ENCODE measurements at regions not wholly inside any gene's neighbourhood (a gene's known extent, or its start where the extent isn't known, plus 50 kb on each side); places are given as distances from the start of the nearest gene placed in this dataset.
"Not testable (repeated sequence)": the region's sequence is repeated elsewhere in the genome, so short reads cannot be mapped to it uniquely, and the experiment has no call there.

GRCh38 chr9:21695874-21696341 is 106.5 kb upstream of the MTAP start:
- DNase-seq (ENCODE audit: low read depth), result no peak

DNA sequence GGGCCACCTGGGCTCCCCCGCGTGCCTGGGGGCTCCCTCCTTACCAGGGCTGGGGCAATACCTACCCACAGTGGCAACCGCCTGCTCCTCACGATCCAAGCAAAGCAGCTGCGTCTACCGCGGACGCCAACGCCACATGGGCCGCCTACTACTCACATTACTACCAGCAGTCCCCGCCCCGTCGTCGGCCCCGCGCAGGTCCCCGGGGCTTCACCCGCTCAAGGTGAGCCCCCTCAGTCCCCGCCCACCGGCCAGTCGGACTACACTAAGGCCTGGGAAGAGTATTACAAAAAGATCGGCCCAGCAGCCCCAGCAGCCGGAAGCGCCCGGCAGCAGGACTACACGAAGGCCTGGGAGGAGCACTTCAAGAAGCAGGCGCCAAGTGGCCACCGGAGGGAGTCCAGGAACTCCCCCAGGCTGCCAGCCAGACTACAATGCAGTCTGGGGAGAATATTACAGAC is 106.0 kb upstream of the MTAP start:
- no peak for DNase-seq (ENCODE audit: low read depth)

DNA sequence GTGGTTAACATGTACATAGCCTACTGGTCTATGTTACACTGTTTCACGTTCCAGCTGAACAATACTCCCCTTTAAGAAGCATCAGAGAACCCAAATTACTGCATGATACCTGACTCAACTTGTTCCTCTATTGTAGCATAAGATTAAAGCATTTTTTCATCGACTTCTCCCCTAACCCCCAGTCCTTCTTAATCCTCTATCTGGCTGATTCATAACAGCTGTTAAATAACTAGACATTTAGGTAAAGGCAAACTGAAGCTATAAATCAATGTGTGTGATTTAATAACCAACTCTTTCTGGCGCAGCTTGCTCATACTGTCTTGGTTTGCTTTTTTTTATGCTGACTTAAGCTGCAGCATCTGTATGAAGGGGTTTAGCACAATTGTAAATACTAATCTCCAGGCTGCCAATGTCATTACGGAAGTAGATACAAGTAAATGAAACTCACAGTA is 94.2 kb upstream of the MTAP start:
- no peak for DNase-seq (ENCODE audit: low read depth)

DNA sequence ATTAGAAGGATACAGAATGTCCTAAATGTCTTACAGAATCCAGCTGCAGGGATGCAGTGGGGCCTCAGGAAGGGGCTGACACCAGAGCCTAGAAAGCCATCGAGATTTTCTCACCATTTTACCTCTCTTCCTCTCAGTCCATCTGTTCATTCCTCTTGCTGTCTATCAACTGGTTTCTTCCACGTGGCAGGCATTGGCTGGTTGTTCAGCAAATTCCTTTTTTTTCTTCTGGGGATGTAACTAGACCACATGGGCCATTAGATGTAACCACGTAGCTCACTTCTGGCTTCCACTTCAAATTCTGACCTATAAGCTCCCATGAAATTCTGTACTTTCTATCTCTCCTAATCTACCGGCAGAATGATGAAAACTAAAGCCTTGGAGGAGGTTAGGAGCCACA is 93.6 kb upstream of the MTAP start:
- DNase-seq (ENCODE audit: low read depth), result no peak

- peak; percentile 19 for DNase-seq (ENCODE audit: low read depth)
Measured at GRCh38 chr9:21709464-21710058, 92.9 kb upstream of the MTAP start.

DNA sequence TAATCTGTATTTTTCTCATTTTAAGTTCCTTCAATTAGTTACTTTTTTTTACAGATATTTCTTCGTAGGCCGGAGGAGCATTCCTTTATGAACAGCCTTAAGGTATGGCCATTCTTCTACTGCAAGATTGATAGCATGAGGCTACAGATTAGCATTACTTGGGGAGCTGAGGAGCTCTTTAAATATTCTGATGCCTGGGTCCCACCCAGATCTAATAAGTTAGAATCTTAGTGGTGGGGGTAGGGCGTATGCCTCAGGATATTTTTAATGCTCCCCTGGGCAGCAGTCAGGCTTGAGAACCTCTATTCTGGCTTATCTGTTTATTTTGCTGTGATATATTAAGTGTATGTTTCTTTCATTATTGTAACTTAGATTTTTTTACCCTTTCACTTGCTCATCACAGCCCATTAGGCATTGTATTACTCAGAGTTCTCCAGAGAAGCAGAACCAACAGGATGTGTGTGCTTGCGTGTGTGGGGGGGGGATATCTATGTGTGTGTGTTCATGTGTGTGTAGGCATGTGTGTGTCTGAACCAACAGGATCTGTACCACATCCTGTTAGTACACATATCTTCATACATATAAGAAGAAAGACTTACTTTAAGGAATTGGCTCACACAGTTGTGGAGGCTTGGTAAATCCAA is 91.8 kb upstream of the MTAP start:
- DNase-seq (ENCODE audit: low read depth), result no peak

GRCh38 chr9:21711504-21711903 is 90.9 kb upstream of the MTAP start:
- DNase-seq (ENCODE audit: low read depth), result no peak

DNA sequence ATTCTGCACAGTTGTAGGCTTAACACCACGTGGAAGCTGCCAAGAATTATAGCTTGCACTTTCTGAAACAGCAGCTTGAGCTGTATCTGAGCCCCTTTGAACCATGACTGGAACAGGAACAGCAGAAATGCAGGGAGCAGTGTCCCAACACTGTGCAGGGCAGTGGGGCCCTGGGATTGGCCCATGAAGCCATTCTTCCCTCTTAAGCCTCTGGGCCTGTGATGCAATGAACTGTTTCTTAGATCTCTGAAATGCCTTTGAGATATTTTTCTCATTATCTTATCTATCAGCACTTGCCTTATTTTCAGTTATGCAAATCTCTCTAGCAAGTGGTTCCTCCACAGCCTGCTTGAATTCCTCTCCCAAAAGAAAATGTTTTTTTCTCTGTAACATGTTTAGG is 87.0 kb upstream of the MTAP start:
- DNase-seq (ENCODE audit: low read depth), result no peak

- no peak for DNase-seq (ENCODE audit: low read depth)
Measured at GRCh38 chr9:21720758-21721157, 81.7 kb upstream of the MTAP start.

GRCh38 chr9:21727411-21727810 is 75.0 kb upstream of the MTAP start:
- DNase-seq (ENCODE audit: low read depth), result not testable (repeated sequence)

GRCh38 chr9:21728781-21729180 is 73.7 kb upstream of the MTAP start:
- DNase-seq (ENCODE audit: low read depth), result no peak

GRCh38 chr9:21729648-21730047 is 72.8 kb upstream of the MTAP start:
- DNase-seq (ENCODE audit: low read depth), result no peak

DNA sequence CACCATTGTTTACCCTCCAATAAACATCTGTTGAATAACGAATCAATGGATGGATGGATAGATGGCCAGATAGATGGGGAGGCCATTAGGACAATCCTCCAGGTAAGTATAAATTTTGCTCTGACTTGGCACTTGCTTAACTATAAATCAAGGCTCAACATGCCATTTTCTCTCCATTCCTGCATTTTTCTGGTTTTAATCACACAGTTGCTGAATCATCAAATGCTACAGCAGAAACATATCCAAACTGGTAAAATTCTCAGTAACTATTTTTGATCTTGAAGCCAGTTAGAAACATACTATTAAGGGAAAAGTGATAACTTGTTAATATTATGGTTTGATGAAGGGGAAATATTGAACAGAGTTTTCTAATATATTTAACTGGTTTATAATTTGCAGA is 71.5 kb upstream of the MTAP start:
- DNase-seq (ENCODE audit: low read depth), result no peak

DNA sequence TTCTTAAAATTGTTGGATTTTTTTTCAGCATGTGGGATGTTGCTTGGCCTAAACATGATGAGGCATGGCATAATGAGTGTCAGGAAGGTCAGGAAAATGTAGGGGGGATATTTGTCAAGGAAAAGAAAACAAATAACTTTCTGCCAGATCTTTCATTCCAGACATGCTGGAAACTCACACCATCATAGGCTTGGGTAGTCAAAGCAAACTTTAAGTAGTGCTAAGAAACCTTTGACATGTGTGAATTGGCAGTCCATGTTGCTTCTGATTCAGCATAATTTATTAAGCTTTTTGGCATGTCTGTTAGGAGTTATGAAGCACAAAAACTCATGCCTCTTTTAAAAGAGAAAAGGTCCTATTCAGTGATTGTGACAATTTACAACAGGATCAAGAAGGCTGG is 61.3 kb upstream of the MTAP start:
- DNase-seq (ENCODE audit: low read depth), result no peak

- DNase-seq (ENCODE audit: low read depth), result no peak
Measured at GRCh38 chr9:21744320-21744719, 58.1 kb upstream of the MTAP start.

- no peak for DNase-seq (ENCODE audit: low read depth)
Measured at GRCh38 chr9:21744841-21745240, 57.6 kb upstream of the MTAP start.

- DNase-seq (ENCODE audit: low read depth), result no peak
Measured at GRCh38 chr9:21746550-21746949, 55.9 kb upstream of the MTAP start.

GRCh38 chr9:21747175-21747574 is 55.3 kb upstream of the MTAP start:
- DNase-seq (ENCODE audit: low read depth), result no peak

GRCh38 chr9:21750021-21750735 is 52.3 kb upstream of the MTAP start:
- no peak for DNase-seq (ENCODE audit: low read depth)

DNA sequence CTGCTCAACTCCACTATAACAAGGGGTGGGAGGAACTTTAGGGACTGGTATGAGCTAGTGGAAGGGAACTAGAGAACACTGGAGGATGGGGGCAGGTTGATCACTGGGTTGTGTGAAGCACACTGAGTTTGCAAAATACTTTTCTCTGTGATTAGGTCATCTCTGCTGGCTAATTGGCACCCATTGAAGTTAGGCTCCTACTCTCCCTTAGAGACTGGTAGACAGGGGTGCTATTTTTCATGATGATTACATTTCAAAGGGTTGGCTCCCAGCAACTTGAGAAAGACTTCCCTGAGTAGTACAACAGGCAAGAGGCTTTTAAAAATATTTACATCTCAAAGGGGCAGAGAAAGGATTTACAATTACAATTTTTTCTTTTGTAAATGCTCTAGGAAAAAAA is 50.4 kb upstream of the MTAP start:
- DNase-seq (ENCODE audit: low read depth), result no peak
